ENCODE measurements at regions not wholly inside any gene's neighbourhood (a gene's known extent, or its start where the extent isn't known, plus 50 kb on each side); places are given as distances from the start of the nearest gene placed in this dataset.

GRCh38 chr9:88280816-88281382 lies 107.3 kb upstream of the SPIN1 start:
- no CpG with 5 or more reads among the region's 10 CpGs for WGBS, 2 donors (ENCODE audit: extremely low coverage in 2 of 2, insufficient read length in 2 of 2, insufficient replicate concordance in 1 of 2)

GRCh38 chr9:88278036-88278435 lies 110.2 kb upstream of the SPIN1 start:
- Histone ChIP-seq H3K79me1 (ENCODE audit: low read depth, low read length) (no peaks in the 10 kb centered on the region), H3K4me3 (ENCODE audit: low read length in 2 of 2) (peak overlapping the region in 1 of 2 donors; percentile 4), H2BK12ac (ENCODE audit: low read length) (no peak overlapping the region), H3K9me3 (replicated peaks in 1 of 2; ENCODE audit: control insufficient read depth in 2 of 2, insufficient read depth in 1 of 2, low read depth in 1 of 2, low read length in 2 of 2) (no peaks in the 10 kb centered on the region), H3K36me3 (replicated peaks in 1 of 2; ENCODE audit: control insufficient read depth in 2 of 2, insufficient read depth in 2 of 2, low read length in 2 of 2) (no peaks in the 10 kb centered on the region), H2BK15ac (ENCODE audit: low read length) (no peak overlapping the region), H2AK5ac (ENCODE audit: low read depth, low read length) (no peak overlapping the region), H3K14ac (ENCODE audit: low read length) (no peak overlapping the region), H3K27ac (replicated peaks; ENCODE audit: low read length) (no peak overlapping the region), H4K91ac (ENCODE audit: low read depth, low read length, poor library complexity) (no peak overlapping the region), H3K18ac (ENCODE audit: low read length) (no peak overlapping the region), H4K8ac (ENCODE audit: low read depth, low read length) (no peak overlapping the region), H3K23ac (ENCODE audit: low read depth, low read length, poor library complexity) (no peak overlapping the region), H2AFZ (ENCODE audit: low read length) (no peak overlapping the region), H3K4ac (ENCODE audit: low read length) (no peak overlapping the region), H3K27me3 (ENCODE audit: control insufficient read depth in 3 of 3, insufficient read depth in 3 of 3, low read depth in 1 of 3, low read length in 3 of 3) (no peaks in the 10 kb centered on the region), H3K4me1 (ENCODE audit: control insufficient read depth in 2 of 2, insufficient read depth in 1 of 2, low read depth in 1 of 2, low read length in 2 of 2) (peaks cover 4 to 9% of the 10 kb centered on the region in 2 donors), H2BK5ac (ENCODE audit: low read length) (no peak overlapping the region), H3K9ac (ENCODE audit: low read depth, low read length, poor library complexity) (no peak overlapping the region), H2BK120ac (ENCODE audit: low read depth, low read length) (no peak overlapping the region), H3K4me2 (ENCODE audit: insufficient read depth, low read length, poor library complexity, severe bottlenecking) (no peak overlapping the region)
- WGBS, 2 donors (ENCODE audit: extremely low coverage in 2 of 2, insufficient read length in 2 of 2, insufficient replicate concordance in 1 of 2) = no CpG with 5 or more reads among the region's 12 CpGs
- DNase-seq (ENCODE audit: low spot score) = no peak

More at GRCh38 chr9:88280816-88281382, 107.3 kb upstream of the SPIN1 start:
- H3K79me1 ChIP-seq (ENCODE audit: low read depth, low read length) = no peaks in the 10 kb centered on the region
- no peak overlapping the region for H3K23ac ChIP-seq (ENCODE audit: low read depth, low read length, poor library complexity)
- no peak overlapping the region for H3K9ac ChIP-seq (ENCODE audit: low read depth, low read length, poor library complexity)
- peaks cover 0 to 3% of the 10 kb centered on the region in 2 donors for H3K9me3 ChIP-seq (replicated peaks in 1 of 2; ENCODE audit: control insufficient read depth in 2 of 2, insufficient read depth in 1 of 2, low read depth in 1 of 2, low read length in 2 of 2)
- H3K4me3 ChIP-seq (ENCODE audit: low read length in 2 of 2) = no peak overlapping the region
- peak overlapping the region; percentile 56 for H2AFZ ChIP-seq (ENCODE audit: low read length)
- DNase-seq (ENCODE audit: low spot score) = peak; percentile 11
- no peak overlapping the region for H4K91ac ChIP-seq (ENCODE audit: low read depth, low read length, poor library complexity)
- no peak overlapping the region for H3K14ac ChIP-seq (ENCODE audit: low read length)
- H2BK120ac ChIP-seq (ENCODE audit: low read depth, low read length) = no peak overlapping the region
- no peak overlapping the region for H2BK12ac ChIP-seq (ENCODE audit: low read length)
- no peak overlapping the region for H3K27ac ChIP-seq (replicated peaks; ENCODE audit: low read length)
- no peak overlapping the region for H4K8ac ChIP-seq (ENCODE audit: low read depth, low read length)
- H2AK5ac ChIP-seq (ENCODE audit: low read depth, low read length) = no peak overlapping the region
- H3K4ac ChIP-seq (ENCODE audit: low read length) = no peak overlapping the region
- H3K4me1 ChIP-seq (ENCODE audit: control insufficient read depth in 2 of 2, insufficient read depth in 1 of 2, low read depth in 1 of 2, low read length in 2 of 2) = peaks cover 4 to 9% of the 10 kb centered on the region in 2 donors
- no peak overlapping the region for H2BK5ac ChIP-seq (ENCODE audit: low read length)
- peak overlapping the region; percentile 27 for H3K18ac ChIP-seq (ENCODE audit: low read length)
- H2BK15ac ChIP-seq (ENCODE audit: low read length) = peak overlapping the region; percentile 6
- no peak overlapping the region for H3K4me2 ChIP-seq (ENCODE audit: insufficient read depth, low read length, poor library complexity, severe bottlenecking)
- no peaks in the 10 kb centered on the region for H3K36me3 ChIP-seq (replicated peaks in 1 of 2; ENCODE audit: control insufficient read depth in 2 of 2, insufficient read depth in 2 of 2, low read length in 2 of 2)
- no peaks in the 10 kb centered on the region for H3K27me3 ChIP-seq (ENCODE audit: control insufficient read depth in 3 of 3, insufficient read depth in 3 of 3, low read depth in 1 of 3, low read length in 3 of 3)

DNA sequence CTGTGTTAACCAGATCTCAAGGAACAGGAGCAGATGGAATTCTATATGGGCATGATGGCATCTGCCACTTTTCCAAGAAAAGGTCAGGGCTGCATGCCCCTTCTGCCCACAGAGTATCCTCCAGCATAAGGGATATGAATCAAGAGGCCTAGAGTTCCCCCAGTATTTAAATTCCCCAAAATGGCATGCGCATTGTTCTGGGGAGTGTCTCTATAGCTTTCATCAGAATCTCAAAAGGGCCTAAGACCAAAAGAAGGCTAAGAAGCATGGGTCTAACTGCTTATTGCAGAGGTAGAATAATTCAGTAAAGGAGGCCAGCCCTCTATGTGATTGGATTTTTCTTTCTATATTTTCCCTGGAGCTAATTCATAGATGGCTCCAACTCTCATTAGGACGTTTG lies 114.2 kb upstream of the SPIN1 start:
- Histone ChIP-seq H3K4me2 (ENCODE audit: insufficient read depth, low read length, poor library complexity, severe bottlenecking) (no peak overlapping the region), H3K27me3 (ENCODE audit: control insufficient read depth in 3 of 3, insufficient read depth in 3 of 3, low read depth in 1 of 3, low read length in 3 of 3) (no peaks in the 10 kb centered on the region), H3K14ac (ENCODE audit: low read length) (no peak overlapping the region), H2BK120ac (ENCODE audit: low read depth, low read length) (no peak overlapping the region), H2BK5ac (ENCODE audit: low read length) (no peak overlapping the region), H3K9me3 (replicated peaks in 1 of 2; ENCODE audit: control insufficient read depth in 2 of 2, insufficient read depth in 1 of 2, low read depth in 1 of 2, low read length in 2 of 2) (no peaks in the 10 kb centered on the region), H4K8ac (ENCODE audit: low read depth, low read length) (no peak overlapping the region), H3K36me3 (replicated peaks in 1 of 2; ENCODE audit: control insufficient read depth in 2 of 2, insufficient read depth in 2 of 2, low read length in 2 of 2) (no peaks in the 10 kb centered on the region), H3K4me3 (ENCODE audit: low read length in 2 of 2) (no peak overlapping the region), H3K27ac (replicated peaks; ENCODE audit: low read length) (no peak overlapping the region), H3K79me1 (ENCODE audit: low read depth, low read length) (no peaks in the 10 kb centered on the region), H2BK15ac (ENCODE audit: low read length) (no peak overlapping the region), H3K23ac (ENCODE audit: low read depth, low read length, poor library complexity) (no peak overlapping the region), H2AFZ (ENCODE audit: low read length) (no peak overlapping the region), H3K4ac (ENCODE audit: low read length) (no peak overlapping the region), H2BK12ac (ENCODE audit: low read length) (no peak overlapping the region), H3K18ac (ENCODE audit: low read length) (no peak overlapping the region), H2AK5ac (ENCODE audit: low read depth, low read length) (no peak overlapping the region), H3K4me1 (ENCODE audit: control insufficient read depth in 2 of 2, insufficient read depth in 1 of 2, low read depth in 1 of 2, low read length in 2 of 2) (no peaks in the 10 kb centered on the region), H4K91ac (ENCODE audit: low read depth, low read length, poor library complexity) (no peak overlapping the region), H3K9ac (ENCODE audit: low read depth, low read length, poor library complexity) (no peak overlapping the region)
- no peak for DNase-seq (ENCODE audit: low spot score)
- WGBS, 2 donors (ENCODE audit: extremely low coverage in 2 of 2, insufficient read length in 2 of 2, insufficient replicate concordance in 1 of 2) = no CpG with 5 or more reads among the region's 2 CpGs

DNA sequence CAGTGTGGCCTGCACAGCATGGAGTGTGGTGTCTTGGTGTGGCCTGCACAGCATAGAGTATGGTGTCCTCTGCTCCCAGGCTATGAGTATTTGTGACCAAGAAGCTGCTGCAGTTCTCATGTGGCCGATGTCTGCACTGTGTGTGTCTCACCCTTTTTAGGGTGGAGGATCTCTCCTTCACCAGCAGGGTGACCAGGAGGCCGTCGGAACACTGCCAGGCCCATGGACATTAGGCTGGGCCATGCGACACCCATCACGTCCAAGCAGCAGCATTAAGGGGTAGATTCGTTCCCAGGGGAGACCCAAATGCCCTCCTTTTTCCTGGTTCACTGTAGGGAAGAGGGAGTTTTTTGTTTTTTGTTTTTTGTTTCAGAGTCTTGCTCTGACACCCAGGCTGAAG lies 115.3 kb upstream of the SPIN1 start:
- peak overlapping the region; percentile 63 for H2BK12ac ChIP-seq (ENCODE audit: low read length)
- no peak overlapping the region for H2AFZ ChIP-seq (ENCODE audit: low read length)
- no peak for DNase-seq (ENCODE audit: low spot score)
- no peak overlapping the region for H3K23ac ChIP-seq (ENCODE audit: low read depth, low read length, poor library complexity)
- H3K4ac ChIP-seq (ENCODE audit: low read length) = no peak overlapping the region
- H3K9me3 ChIP-seq (replicated peaks in 1 of 2; ENCODE audit: control insufficient read depth in 2 of 2, insufficient read depth in 1 of 2, low read depth in 1 of 2, low read length in 2 of 2) = no peaks in the 10 kb centered on the region
- no peaks in the 10 kb centered on the region for H3K4me1 ChIP-seq (ENCODE audit: control insufficient read depth in 2 of 2, insufficient read depth in 1 of 2, low read depth in 1 of 2, low read length in 2 of 2)
- no peaks in the 10 kb centered on the region for H3K36me3 ChIP-seq (replicated peaks in 1 of 2; ENCODE audit: control insufficient read depth in 2 of 2, insufficient read depth in 2 of 2, low read length in 2 of 2)
- H2BK120ac ChIP-seq (ENCODE audit: low read depth, low read length) = no peak overlapping the region
- no peak overlapping the region for H2BK5ac ChIP-seq (ENCODE audit: low read length)
- peak overlapping the region; percentile 51 for H3K9ac ChIP-seq (ENCODE audit: low read depth, low read length, poor library complexity)
- no peak overlapping the region for H2AK5ac ChIP-seq (ENCODE audit: low read depth, low read length)
- no peaks in the 10 kb centered on the region for H3K27me3 ChIP-seq (ENCODE audit: control insufficient read depth in 3 of 3, insufficient read depth in 3 of 3, low read depth in 1 of 3, low read length in 3 of 3)
- H3K14ac ChIP-seq (ENCODE audit: low read length) = no peak overlapping the region
- H3K79me1 ChIP-seq (ENCODE audit: low read depth, low read length) = no peaks in the 10 kb centered on the region
- H4K8ac ChIP-seq (ENCODE audit: low read depth, low read length) = peak overlapping the region; percentile 17
- H4K91ac ChIP-seq (ENCODE audit: low read depth, low read length, poor library complexity) = no peak overlapping the region
- H3K18ac ChIP-seq (ENCODE audit: low read length) = no peak overlapping the region
- no peak overlapping the region for H3K4me2 ChIP-seq (ENCODE audit: insufficient read depth, low read length, poor library complexity, severe bottlenecking)
- H3K27ac ChIP-seq (replicated peaks; ENCODE audit: low read length) = no peak overlapping the region
- whole genome bisulfite sequencing, 2 donors (ENCODE audit: extremely low coverage in 2 of 2, insufficient read length in 2 of 2, insufficient replicate concordance in 1 of 2) = no CpG with 5 or more reads among the region's 6 CpGs
- H2BK15ac ChIP-seq (ENCODE audit: low read length) = no peak overlapping the region
- no peak overlapping the region for H3K4me3 ChIP-seq (ENCODE audit: low read length in 2 of 2)

All from neuronal stem cell (in vitro differentiated cells).